ENCODE measurements at regions not wholly inside any gene's neighbourhood (a gene's known extent, or its start where the extent isn't known, plus 50 kb on each side); places are given as distances from the start of the nearest gene placed in this dataset.

- TF ChIP-seq CTCF (IDR thresholded peaks at IDR 0.05; ENCODE audit: insufficient read depth, low read length, poor library complexity, severe bottlenecking), result no peak
- TF ChIP-seq EZH2phosphoT487 (conservative IDR thresholded peaks at IDR 0.05; ENCODE audit: low read length), result no peak
Measured at GRCh38 chr6:19554356-19555225, 282.6 kb upstream of the ID4 start.
